ENCODE measurements at regions not wholly inside any gene's neighbourhood (a gene's known extent, or its start where the extent isn't known, plus 50 kb on each side); places are given as distances from the start of the nearest gene placed in this dataset.
A peak's percentile ranks its signal among the peaks of the same experiment; 100 is the strongest.
"Not testable (repeated sequence)": the region's sequence is repeated elsewhere in the genome, so short reads cannot be mapped to it uniquely, and the experiment has no call there.

DNA sequence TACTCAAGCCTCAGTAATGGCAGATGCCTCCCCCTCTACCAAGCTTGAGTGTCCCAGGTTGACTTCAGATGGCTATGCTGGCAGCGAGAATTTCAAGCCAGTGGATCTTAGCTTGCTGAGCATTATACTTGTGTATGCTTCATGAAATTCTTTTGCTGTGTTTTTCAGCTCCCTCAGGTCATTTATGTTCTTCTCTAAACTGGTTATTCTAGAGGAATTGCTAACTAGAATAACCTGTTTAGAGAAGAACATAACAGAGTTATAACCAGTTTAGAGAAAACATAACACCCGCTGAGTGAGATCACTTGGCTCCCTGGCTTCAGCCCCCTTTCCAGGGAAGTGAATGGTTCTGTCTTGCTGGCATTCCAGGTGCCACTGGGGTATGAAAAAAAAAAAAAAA, 503.4 kb upstream of the MIS18BP1 start:
- DNase-seq; intact Hi-C loops (cut with DNase I); ATAC-seq: not testable (repeated sequence)

DNA sequence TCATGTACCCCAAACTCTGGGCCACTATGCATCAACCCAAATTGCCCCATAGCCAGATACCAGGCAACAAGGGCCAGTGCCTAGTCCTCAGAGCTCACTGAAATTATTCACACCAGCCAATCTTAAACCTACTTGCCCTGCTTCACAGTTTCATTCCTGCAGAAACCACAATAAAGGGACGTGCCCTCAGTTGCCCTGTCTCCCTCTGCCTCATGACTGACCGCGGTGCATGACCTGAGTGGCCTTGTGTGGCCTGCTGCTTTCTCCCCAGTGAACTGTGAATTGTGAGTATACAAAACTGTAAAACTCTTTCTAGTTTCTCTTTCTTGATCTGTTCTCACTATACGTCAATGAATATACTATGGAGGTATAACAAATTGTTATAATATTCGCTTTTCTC, 490.9 kb upstream of the MIS18BP1 start:
- ATAC-seq = no peak
- intact Hi-C loops (cut with DNase I) = no loop called here

DNA sequence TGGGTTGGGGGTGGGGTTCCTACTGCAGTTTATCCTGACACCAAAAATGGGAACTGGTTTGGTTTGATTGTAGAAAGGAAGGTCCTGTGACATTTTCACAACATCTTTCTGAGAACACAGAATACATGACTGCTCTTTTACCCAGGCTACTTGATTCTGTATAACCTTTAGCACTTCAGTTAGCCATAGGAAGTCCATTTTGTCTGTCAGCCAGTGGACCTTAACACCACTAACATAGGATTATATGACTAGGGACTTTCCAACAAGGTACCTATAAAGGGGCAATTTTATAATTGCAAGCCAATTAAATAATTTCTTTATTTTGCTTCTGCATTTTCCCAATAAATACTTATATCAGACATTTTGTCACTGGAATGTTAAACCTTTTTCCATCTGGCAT, 489.2 kb upstream of the MIS18BP1 start:
- no peak for ATAC-seq
- intact Hi-C loops (cut with DNase I) = no loop called here
- DNase-seq = no peak

More for the DNA sequence above, 490.9 kb upstream of the MIS18BP1 start:
- DNase-seq = no peak

DNA sequence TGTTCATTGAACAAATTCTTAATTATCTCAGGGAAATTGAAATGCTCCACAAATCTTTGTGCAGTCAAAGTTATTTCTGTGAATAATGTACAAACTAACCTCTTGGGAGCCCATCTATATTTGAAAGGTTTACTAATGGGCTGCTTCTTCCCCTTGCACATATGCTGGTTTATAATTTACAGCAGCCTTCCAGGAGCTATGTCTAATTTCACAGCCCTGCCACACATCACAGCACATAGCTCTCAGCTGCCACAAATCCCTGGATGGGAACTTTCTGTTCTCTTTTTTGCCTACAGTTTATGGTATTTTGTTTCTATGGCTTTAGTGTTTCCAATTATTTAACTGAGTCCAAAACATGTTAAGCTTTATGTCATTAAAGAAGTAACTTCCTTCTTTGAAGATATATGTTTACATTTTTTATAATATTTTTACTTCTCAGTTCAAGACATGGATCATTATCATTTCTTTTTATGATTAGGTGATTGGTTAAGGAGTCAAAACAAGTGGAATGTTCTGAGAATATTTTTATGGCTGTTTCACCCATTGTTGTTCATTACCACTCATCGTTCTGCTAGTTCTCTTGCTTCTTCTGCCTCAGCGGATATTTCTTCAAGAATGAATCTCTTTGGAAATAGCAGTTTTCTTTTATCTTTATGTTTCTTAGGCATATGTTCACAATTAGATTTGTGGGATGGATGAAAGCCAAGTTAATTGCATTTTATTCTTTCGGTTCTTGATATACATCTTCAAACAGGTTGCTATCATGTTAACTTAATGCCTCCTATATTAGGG, 475.6 kb upstream of the MIS18BP1 start:
- no peak for DNase-seq
- no peak for ATAC-seq
- intact Hi-C loops (cut with DNase I) = no loop called here

DNA sequence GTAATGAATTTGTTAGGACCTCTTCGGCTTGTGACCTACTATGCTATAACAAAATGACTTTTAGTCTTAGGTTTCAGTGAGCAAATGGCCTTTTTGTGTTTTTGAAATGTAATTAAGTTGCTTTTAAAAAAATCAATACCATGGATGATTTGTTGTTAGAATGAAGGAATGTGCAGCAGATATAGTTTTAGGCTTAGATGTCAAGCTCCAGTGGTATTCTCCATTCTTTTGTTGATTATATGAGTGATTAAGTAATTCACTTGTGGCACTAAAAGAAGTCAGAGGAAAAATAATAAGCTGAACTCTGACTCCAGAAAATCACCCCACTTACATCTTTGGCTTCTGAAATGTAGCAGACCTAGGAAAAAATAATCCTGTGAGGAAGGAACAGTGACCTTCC, 474.1 kb upstream of the MIS18BP1 start:
- no peak for ATAC-seq
- intact Hi-C loops (cut with DNase I) = no loop called here
- no peak for DNase-seq

DNA sequence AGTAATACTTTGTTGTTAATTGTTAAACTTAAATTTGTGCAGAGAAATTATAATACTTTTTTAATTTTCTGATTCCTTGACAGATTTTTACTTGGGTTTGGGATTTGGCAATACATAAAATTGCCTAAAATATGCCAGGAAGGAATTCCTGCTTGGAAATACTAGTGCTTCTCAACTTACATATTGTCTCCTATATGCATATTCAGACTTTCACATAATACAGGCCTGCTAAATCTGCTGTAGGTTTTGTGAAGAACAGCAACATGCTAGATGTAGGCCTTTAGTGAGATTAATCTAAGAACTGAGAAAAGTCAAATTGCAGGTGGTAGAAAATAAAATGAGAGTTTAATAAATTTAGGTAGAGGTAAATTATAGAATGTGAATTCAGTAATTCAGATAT, 468.5 kb upstream of the MIS18BP1 start:
- intact Hi-C loops (cut with DNase I) = no loop called here
- no peak for ATAC-seq

DNA sequence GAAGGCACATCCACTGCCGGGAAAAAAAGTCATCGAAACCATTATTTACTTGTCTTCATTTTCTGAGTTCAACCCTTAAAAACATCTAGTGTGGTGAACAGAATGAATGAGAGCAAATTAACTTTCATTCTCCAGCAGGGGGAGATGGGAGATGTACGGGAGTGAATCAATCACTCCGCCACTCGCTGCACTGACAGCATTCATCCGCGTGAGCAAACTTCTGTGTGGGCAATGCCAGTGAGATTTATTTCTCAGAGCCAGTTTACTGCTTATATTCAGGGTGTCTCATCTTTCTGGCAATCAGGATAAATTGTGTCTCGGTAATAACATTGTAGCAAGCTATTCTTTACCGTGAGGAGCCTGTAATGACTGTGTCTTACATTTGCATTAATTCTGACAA, 463.6 kb upstream of the MIS18BP1 start:
- no peak for ATAC-seq
- DNase-seq = no peak
- intact Hi-C loops (cut with DNase I) = no loop called here

More for the DNA sequence above, 468.5 kb upstream of the MIS18BP1 start:
- no peak for DNase-seq

DNA sequence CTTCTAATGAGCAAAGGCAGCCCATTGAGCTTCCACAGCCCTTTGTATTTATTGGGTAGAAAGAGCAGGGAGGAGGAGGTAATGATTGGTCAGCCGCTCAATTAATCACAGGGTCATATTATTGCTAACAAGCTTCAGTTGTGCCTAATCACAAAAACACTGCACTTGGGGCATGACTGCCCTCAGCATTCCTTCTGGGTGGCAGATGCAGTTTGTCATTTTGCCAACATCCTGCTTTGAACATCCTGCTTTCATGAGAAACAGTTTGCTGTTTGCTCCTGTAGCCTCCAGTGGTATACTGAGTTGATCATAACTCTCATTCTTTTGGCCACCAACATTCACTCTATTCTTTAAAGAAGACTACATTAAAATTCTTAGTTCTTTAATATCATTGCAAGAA, 462.9 kb upstream of the MIS18BP1 start:
- ATAC-seq = no peak
- DNase-seq = no peak
- intact Hi-C loops (cut with DNase I) = no loop called here

DNA sequence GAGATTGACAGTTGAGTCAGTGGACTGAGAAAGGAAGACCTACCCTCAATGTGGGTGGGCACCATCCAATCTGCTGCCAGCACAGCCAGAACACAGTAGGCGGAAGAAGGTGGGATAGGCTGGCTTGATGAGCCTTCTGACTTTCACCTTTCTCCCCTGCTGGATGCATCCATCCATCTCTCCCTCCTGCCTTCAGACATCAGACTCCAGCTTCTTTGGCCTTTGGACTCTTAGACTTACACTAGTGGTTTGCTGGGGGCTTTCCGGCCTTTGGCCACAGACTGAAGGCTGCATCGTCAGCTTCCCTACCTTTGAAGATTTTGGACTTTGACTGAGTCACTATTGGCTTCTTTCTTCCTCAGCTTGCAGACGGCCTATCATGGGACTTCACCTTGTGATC, 456.5 kb upstream of the MIS18BP1 start:
- intact Hi-C loops (cut with DNase I) = no loop called here
- no peak for ATAC-seq
- DNase-seq = no peak

DNA sequence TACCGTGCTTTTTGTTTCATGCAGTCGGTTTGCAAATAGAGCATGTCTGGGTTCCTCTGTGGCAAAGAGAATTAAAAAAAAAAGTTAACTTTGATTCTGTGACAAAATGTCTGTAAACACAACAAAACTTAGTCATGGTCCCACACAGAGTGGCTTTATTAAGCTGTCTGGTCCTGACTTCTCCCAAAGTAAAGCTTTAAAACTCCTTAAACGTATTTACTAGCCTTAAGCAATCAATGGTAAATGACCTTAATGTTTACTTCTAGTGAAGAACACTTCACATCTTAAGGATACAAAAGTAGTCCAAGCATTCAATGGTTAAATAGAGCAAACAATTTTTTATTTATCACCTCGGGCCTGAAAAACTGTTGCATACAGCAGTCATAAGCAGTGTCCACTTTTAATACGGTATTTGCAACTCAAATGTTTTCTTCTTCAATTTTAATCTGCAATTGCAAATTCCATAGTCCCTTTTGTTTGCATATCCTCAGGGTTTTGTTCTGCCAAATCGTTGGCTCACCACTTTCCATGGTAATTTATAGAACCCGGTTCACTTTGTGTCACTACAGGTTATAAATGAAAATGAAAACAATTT, 453.0 kb upstream of the MIS18BP1 start:
- intact Hi-C loops (cut with DNase I) = no loop called here
- ATAC-seq = no peak

DNA sequence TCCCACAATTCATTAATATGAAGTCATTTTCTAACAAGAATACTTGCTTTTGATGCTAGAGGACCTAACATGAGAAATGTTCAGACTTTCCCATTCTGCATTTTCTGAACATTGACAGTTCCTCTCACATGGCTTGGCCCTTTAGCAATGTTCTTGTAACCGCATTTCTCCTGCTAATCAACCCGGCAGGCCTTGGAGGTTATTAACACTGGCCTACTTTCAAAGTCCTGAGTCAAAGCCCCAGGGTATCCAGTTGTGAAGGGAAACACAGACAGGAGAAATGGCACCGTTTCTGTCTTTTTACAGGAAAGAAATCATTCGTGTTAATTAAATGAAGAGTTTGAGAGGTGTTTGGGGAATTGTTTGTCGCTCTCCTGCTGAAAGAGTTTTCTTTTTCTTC, 446.5 kb upstream of the MIS18BP1 start:
- no peak for ATAC-seq
- intact Hi-C loops (cut with DNase I) = no loop called here

More for the DNA sequence above, 453.0 kb upstream of the MIS18BP1 start:
- DNase-seq = no peak

DNA sequence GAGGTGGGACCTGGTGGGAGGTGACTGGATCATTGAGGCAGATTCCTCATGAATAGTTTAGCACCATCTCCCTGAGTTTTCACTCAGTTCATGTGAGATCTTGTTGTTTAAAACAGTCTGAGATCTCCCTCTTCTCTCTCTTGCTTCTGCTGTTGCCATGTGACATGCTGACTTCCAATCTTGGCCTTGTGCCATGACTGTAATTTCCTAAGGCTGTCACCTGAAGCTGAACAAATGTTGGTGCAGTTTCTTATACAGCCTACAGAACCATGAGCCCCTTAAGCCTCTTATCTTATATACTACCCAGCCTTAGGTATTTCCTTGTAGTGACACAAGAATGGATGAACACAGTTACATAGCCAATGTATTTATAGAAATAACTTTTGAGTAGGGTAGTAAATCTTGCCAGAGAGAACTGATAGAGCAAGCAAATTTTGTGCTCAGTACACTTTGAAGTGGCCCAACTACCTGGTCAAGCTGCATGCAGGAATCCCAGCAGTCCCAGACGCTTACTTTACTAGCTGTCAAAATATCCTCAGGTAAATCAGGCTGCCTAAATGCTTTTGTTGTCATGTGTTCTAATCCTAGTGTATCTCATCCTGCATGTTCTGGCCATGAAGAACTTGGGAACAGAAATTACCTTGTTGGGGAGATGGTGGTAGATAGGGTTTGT, 445.6 kb upstream of the MIS18BP1 start:
- peak in 1 of 2 donors; percentile 30 for ATAC-seq

More for the DNA sequence above, 446.5 kb upstream of the MIS18BP1 start:
- no peak for DNase-seq

DNA sequence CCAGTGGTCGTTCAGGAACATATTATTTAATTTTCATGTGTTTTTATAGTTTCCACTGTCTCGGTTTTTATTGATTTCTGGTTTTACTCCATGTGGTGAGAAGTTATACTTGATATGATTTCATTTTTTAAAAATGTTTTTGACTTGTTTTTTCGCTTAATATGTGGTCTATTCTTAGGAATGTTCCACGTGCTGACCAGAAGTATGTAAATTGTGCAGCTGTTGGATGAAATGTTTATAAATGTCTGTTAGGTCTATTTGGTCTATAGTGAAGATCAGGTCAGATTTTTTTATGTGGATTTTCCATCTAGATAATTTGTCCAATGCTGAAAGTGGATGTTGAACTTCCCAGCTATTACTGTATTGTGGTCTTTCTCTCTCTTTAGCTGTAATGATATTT, 433.8 kb upstream of the MIS18BP1 start:
- intact Hi-C loops (cut with DNase I) = no loop called here
- DNase-seq (no peak), ATAC-seq (no peak)

More for the DNA sequence above, 445.6 kb upstream of the MIS18BP1 start:
- intact Hi-C loops (cut with DNase I) = no loop called here
- no peak for DNase-seq

DNA sequence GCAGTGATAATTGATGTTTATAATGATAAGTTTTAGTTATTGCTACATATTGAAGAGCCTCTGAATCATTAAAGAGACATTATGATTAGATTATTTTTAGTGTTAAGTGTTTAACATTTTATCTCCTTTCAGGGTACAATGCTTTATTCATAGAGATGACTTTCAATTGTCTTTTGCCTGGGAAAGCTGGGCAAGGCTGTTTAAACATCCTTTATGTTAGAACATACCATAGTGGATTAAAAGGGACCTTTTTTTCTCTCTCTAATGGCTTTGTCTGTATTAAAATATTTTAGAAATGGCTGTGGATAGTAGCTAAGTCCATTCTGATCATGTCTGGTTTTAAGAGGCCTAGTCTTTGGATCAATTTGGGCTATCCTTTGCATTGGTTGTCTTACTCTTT, 427.5 kb upstream of the MIS18BP1 start:
- no peak for ATAC-seq
- no peak for DNase-seq
- intact Hi-C loops (cut with DNase I) = no loop called here

DNA sequence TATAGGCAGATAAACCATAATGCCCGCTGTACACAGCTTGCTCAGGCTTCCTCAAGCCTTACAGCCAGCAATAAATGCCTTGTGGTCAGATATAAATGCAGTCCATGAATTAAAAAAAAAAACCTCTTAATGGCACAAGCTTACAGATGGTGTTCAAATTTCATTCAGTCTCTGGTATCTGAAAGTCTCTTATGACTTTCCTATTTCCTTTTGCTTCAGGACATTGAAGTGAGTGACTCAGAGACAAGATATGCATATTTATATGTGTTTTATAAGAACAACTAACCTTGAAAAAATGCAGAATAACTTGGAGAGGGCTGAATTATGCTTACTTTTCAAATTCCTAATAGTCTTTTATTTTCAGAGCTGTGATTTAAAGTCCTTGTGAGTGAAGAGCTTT, 426.9 kb upstream of the MIS18BP1 start:
- DNase-seq (no peak), ATAC-seq (no peak)
- intact Hi-C loops (cut with DNase I) = no loop called here

DNA sequence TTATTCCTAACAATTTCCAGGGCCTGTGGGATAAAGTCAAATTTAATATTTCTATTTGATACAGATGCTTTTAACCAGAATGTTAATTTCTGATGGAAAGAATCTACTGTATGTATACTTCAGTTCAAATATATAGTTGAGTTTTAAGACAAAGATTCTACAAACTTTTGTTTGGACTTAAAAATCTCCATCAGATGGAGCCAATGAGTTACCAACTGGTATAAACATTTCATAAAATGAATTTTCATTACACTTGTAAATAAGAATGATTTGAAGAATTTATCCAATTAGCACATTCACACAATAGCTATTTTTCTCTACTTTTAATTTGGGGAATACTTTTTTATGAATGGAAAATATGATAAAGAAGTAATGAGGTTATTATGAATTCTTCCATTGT, 425.2 kb upstream of the MIS18BP1 start:
- intact Hi-C loops (cut with DNase I) = no loop called here
- no peak for ATAC-seq
- no peak for DNase-seq

DNA sequence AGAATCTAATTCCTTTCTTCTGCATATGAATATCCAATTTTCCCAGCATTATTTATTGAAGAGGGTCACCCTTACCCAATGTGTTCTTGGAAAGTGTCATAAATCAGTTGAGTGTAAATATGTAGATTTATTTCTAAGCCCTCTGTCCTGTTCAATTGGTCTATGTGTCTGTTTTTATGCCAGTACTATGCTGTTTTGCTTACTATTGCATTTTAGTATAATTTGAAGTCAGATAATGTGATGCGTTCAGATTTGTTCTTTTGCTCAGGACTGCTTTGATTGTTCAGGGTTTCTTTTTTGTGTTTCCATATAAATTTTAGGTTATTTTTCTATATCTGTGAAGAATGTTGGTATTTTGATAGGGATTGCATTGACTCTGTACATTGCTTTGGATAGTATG, 420.4 kb upstream of the MIS18BP1 start:
- intact Hi-C loops (cut with DNase I) = no loop called here
- DNase-seq (no peak), ATAC-seq (no peak)

DNA sequence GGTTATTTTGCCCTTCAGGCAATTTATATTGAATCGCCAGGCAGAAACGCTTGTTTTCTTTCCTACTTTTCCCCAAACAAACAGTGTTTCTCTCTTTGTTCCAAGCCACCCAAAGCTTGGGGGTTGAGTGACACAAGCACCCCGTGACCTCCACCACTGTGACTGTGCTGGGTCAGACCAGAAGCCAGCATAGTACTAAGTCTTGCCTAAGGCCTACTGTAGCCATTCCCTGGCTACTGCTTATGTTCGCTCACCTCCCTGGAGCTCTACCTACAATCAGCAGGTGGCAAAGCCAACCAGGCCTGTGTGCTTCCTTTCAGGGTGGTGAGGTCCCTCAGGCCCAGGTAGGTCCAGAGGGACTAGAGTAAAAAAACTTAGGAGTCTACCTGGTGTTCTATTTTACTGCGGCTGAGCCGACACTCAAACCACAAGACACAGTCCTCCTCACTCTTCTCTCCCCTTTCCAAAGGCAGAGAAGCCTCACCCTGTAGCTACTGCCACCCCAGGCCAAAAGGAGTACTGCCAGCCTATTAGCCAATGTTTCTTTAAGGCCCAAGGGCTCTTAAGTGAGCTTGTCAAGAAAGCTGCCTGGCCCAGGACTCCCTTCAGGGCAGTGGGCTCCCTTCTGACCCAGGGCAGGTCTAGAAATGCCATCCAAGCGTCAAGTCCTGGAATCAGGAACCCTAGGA, 411.8 kb upstream of the MIS18BP1 start:
- intact Hi-C loops (cut with DNase I) = no loop called here
- ATAC-seq (no peak), DNase-seq (no peak)

DNA sequence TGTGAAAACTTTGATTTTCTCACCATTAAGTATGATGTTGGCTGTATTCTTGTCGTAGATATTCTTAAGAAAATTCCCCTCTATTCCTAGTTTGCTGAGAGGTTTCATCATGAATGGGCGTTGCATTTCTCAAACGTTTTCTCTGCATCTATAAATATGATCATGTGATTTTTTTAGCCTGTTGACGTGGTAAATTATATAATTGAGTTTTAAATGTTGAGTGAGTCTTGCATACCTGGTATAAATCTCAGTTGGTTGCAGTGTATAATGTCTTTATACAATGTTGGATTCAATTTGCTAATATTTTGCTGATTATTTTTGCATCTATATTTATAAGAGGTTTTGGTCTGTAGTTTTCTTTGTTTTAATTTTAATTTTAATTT, 405.9 kb upstream of the MIS18BP1 start:
- ATAC-seq = no peak
- intact Hi-C loops (cut with DNase I) = no loop called here
- DNase-seq = no peak

All from left cardiac atrium (tissue), 4 donors.